ENCODE measurements at regions not wholly inside any gene's neighbourhood (a gene's known extent, or its start where the extent isn't known, plus 50 kb on each side); places are given as distances from the start of the nearest gene placed in this dataset.

GRCh38 chr6:144593392-144593791 is 308.3 kb downstream of the UTRN start:
- TF ChIP-seq SP1 (CRISPR knock-in tag; conservative IDR thresholded peaks at IDR 0.05) (no peak), CTCF (IDR thresholded peaks at IDR 0.05) (no peak), E2F4 (CRISPR knock-in tag; IDR thresholded peaks at IDR 0.05; ENCODE audit: borderline replicate concordance, low read depth) (no peak), HMGXB4 (CRISPR knock-in tag; IDR thresholded peaks at IDR 0.05) (no peak), TCF7 (CRISPR knock-in tag; IDR thresholded peaks at IDR 0.05; ENCODE audit: low read depth) (no peak), RELA (CRISPR knock-in tag; IDR thresholded peaks at IDR 0.05; ENCODE audit: borderline replicate concordance) (no peak), PRRX2 (CRISPR knock-in tag; IDR thresholded peaks at IDR 0.05) (no peak), ARID4B (CRISPR knock-in tag; IDR thresholded peaks at IDR 0.05; ENCODE audit: borderline replicate concordance) (no peak), ELF4 (CRISPR knock-in tag; IDR thresholded peaks at IDR 0.05; ENCODE audit: low read depth) (no peak), KAT7 (CRISPR knock-in tag; IDR thresholded peaks at IDR 0.05; ENCODE audit: borderline replicate concordance) (no peak), USF2 (CRISPR knock-in tag; IDR thresholded peaks at IDR 0.05) (no peak), MAX (CRISPR knock-in tag; IDR thresholded peaks at IDR 0.05) (no peak)

Data from WTC11 (cell line).